ENCODE measurements at regions not wholly inside any gene's neighbourhood (a gene's known extent, or its start where the extent isn't known, plus 50 kb on each side); places are given as distances from the start of the nearest gene placed in this dataset.

GRCh38 chr11:112842151-112842550 lies 119.1 kb upstream of the NCAM1 start:
- no peak overlapping the region for H3K27ac Mint-ChIP-seq
- H3K27me3 Mint-ChIP-seq (ENCODE audit: low read depth), result no peaks in the 10 kb centered on the region
- H3K36me3 Mint-ChIP-seq (ENCODE audit: low read depth), result no peaks in the 10 kb centered on the region
- DNase-seq (ENCODE audit: low spot score), result no peak
- H3K9me3 Mint-ChIP-seq, result no peaks in the 10 kb centered on the region
- H3K4me3 Mint-ChIP-seq, result no peak overlapping the region
- H3K4me1 Mint-ChIP-seq (ENCODE audit: low read depth), result no peaks in the 10 kb centered on the region

- no peaks in the 10 kb centered on the region for H3K36me3 Mint-ChIP-seq (ENCODE audit: low read depth)
Measured at GRCh38 chr11:112844517-112844916, 116.7 kb upstream of the NCAM1 start.

GRCh38 chr11:112847568-112847967 lies 113.7 kb upstream of the NCAM1 start:
- Mint-ChIP-seq H3K36me3 (ENCODE audit: low read depth) (no peaks in the 10 kb centered on the region), H3K4me1 (ENCODE audit: low read depth) (no peaks in the 10 kb centered on the region), H3K4me3 (no peak overlapping the region), H3K27me3 (ENCODE audit: low read depth) (peaks cover 4% of the 10 kb centered on the region), H3K9me3 (no peaks in the 10 kb centered on the region), H3K27ac (no peak overlapping the region)
- no peak for DNase-seq (ENCODE audit: low spot score)

More at GRCh38 chr11:112844517-112844916, 116.7 kb upstream of the NCAM1 start:
- H3K9me3 Mint-ChIP-seq, result no peaks in the 10 kb centered on the region
- DNase-seq (ENCODE audit: low spot score), result no peak
- H3K4me3 Mint-ChIP-seq, result no peak overlapping the region
- no peaks in the 10 kb centered on the region for H3K4me1 Mint-ChIP-seq (ENCODE audit: low read depth)
- no peak overlapping the region for H3K27ac Mint-ChIP-seq
- no peaks in the 10 kb centered on the region for H3K27me3 Mint-ChIP-seq (ENCODE audit: low read depth)

- H3K27me3 Mint-ChIP-seq (ENCODE audit: low read depth), result peaks cover 6% of the 10 kb centered on the region
- no peak overlapping the region for H3K27ac Mint-ChIP-seq
- no peaks in the 10 kb centered on the region for H3K9me3 Mint-ChIP-seq
- no peaks in the 10 kb centered on the region for H3K4me1 Mint-ChIP-seq (ENCODE audit: low read depth)
- H3K4me3 Mint-ChIP-seq, result no peak overlapping the region
- DNase-seq (ENCODE audit: low spot score), result no peak
- H3K36me3 Mint-ChIP-seq (ENCODE audit: low read depth), result no peaks in the 10 kb centered on the region
Measured at GRCh38 chr11:112852143-112852866, 108.9 kb upstream of the NCAM1 start.

GRCh38 chr11:112856133-112856532 lies 105.1 kb upstream of the NCAM1 start:
- Mint-ChIP-seq H3K27me3 (ENCODE audit: low read depth) (peaks cover 6% of the 10 kb centered on the region), H3K9me3 (peaks cover 9% of the 10 kb centered on the region), H3K4me1 (ENCODE audit: low read depth) (no peaks in the 10 kb centered on the region), H3K36me3 (ENCODE audit: low read depth) (no peaks in the 10 kb centered on the region), H3K27ac (no peak overlapping the region), H3K4me3 (no peak overlapping the region)
- no peak for DNase-seq (ENCODE audit: low spot score)

GRCh38 chr11:112856591-112856990 lies 104.6 kb upstream of the NCAM1 start:
- no peak overlapping the region for H3K27ac Mint-ChIP-seq
- H3K36me3 Mint-ChIP-seq (ENCODE audit: low read depth), result no peaks in the 10 kb centered on the region
- H3K4me3 Mint-ChIP-seq, result no peak overlapping the region
- peaks cover 6% of the 10 kb centered on the region for H3K27me3 Mint-ChIP-seq (ENCODE audit: low read depth)
- no peaks in the 10 kb centered on the region for H3K4me1 Mint-ChIP-seq (ENCODE audit: low read depth)
- peaks cover 13% of the 10 kb centered on the region for H3K9me3 Mint-ChIP-seq
- DNase-seq (ENCODE audit: low spot score), result no peak

GRCh38 chr11:112858289-112859023 lies 102.8 kb upstream of the NCAM1 start:
- H3K27ac Mint-ChIP-seq, result no peak overlapping the region
- H3K36me3 Mint-ChIP-seq (ENCODE audit: low read depth), result no peaks in the 10 kb centered on the region
- no peak overlapping the region for H3K4me3 Mint-ChIP-seq
- no peaks in the 10 kb centered on the region for H3K4me1 Mint-ChIP-seq (ENCODE audit: low read depth)
- DNase-seq (ENCODE audit: low spot score), result no peak
- H3K9me3 Mint-ChIP-seq, result peaks cover 20% of the 10 kb centered on the region
- H3K27me3 Mint-ChIP-seq (ENCODE audit: low read depth), result peaks cover 2% of the 10 kb centered on the region

GRCh38 chr11:112859787-112860186 lies 101.4 kb upstream of the NCAM1 start:
- no peak for DNase-seq (ENCODE audit: low spot score)
- no peak overlapping the region for H3K4me3 Mint-ChIP-seq

GRCh38 chr11:112861356-112861755 lies 99.9 kb upstream of the NCAM1 start:
- no peaks in the 10 kb centered on the region for H3K36me3 Mint-ChIP-seq (ENCODE audit: low read depth)

More at GRCh38 chr11:112859787-112860186, 101.4 kb upstream of the NCAM1 start:
- H3K9me3 Mint-ChIP-seq, result peaks cover 20% of the 10 kb centered on the region
- H3K36me3 Mint-ChIP-seq (ENCODE audit: low read depth), result no peaks in the 10 kb centered on the region
- no peak overlapping the region for H3K27ac Mint-ChIP-seq
- H3K27me3 Mint-ChIP-seq (ENCODE audit: low read depth), result peaks cover 2% of the 10 kb centered on the region
- no peaks in the 10 kb centered on the region for H3K4me1 Mint-ChIP-seq (ENCODE audit: low read depth)

GRCh38 chr11:112863305-112863704 lies 97.9 kb upstream of the NCAM1 start:
- H3K36me3 Mint-ChIP-seq (ENCODE audit: low read depth), result no peaks in the 10 kb centered on the region
- H3K4me1 Mint-ChIP-seq (ENCODE audit: low read depth), result no peaks in the 10 kb centered on the region
- no peaks in the 10 kb centered on the region for H3K27me3 Mint-ChIP-seq (ENCODE audit: low read depth)
- peaks cover 20% of the 10 kb centered on the region for H3K9me3 Mint-ChIP-seq
- H3K4me3 Mint-ChIP-seq, result no peak overlapping the region
- no peak for DNase-seq (ENCODE audit: low spot score)
- H3K27ac Mint-ChIP-seq, result no peak overlapping the region

More at GRCh38 chr11:112861356-112861755, 99.9 kb upstream of the NCAM1 start:
- H3K9me3 Mint-ChIP-seq, result peaks cover 20% of the 10 kb centered on the region
- H3K4me3 Mint-ChIP-seq, result no peak overlapping the region
- no peak for DNase-seq (ENCODE audit: low spot score)
- no peaks in the 10 kb centered on the region for H3K27me3 Mint-ChIP-seq (ENCODE audit: low read depth)
- H3K27ac Mint-ChIP-seq, result no peak overlapping the region
- H3K4me1 Mint-ChIP-seq (ENCODE audit: low read depth), result no peaks in the 10 kb centered on the region

- H3K27ac Mint-ChIP-seq, result no peak overlapping the region
- no peaks in the 10 kb centered on the region for H3K36me3 Mint-ChIP-seq (ENCODE audit: low read depth)
- no peak for DNase-seq (ENCODE audit: low spot score)
- no peaks in the 10 kb centered on the region for H3K4me1 Mint-ChIP-seq (ENCODE audit: low read depth)
- H3K4me3 Mint-ChIP-seq, result no peak overlapping the region
- no peaks in the 10 kb centered on the region for H3K27me3 Mint-ChIP-seq (ENCODE audit: low read depth)
- H3K9me3 Mint-ChIP-seq, result peaks cover 16% of the 10 kb centered on the region
Measured at GRCh38 chr11:112864672-112865071, 96.5 kb upstream of the NCAM1 start.

- Mint-ChIP-seq H3K4me3 (no peak overlapping the region), H3K36me3 (ENCODE audit: low read depth) (no peaks in the 10 kb centered on the region), H3K27me3 (ENCODE audit: low read depth) (peaks cover 3% of the 10 kb centered on the region), H3K9me3 (no peaks in the 10 kb centered on the region), H3K27ac (no peak overlapping the region), H3K4me1 (ENCODE audit: low read depth) (no peaks in the 10 kb centered on the region)
- no peak for DNase-seq (ENCODE audit: low spot score)
Measured at GRCh38 chr11:112871909-112872500, 89.2 kb upstream of the NCAM1 start.

GRCh38 chr11:112874980-112875379 lies 86.2 kb upstream of the NCAM1 start:
- H3K4me1 Mint-ChIP-seq (ENCODE audit: low read depth), result peaks cover 3% of the 10 kb centered on the region
- no peak overlapping the region for H3K27ac Mint-ChIP-seq
- no peaks in the 10 kb centered on the region for H3K36me3 Mint-ChIP-seq (ENCODE audit: low read depth)
- no peak overlapping the region for H3K4me3 Mint-ChIP-seq
- DNase-seq (ENCODE audit: low spot score), result no peak
- no peaks in the 10 kb centered on the region for H3K9me3 Mint-ChIP-seq
- H3K27me3 Mint-ChIP-seq (ENCODE audit: low read depth), result peaks cover 3% of the 10 kb centered on the region

GRCh38 chr11:112877581-112877980 lies 83.6 kb upstream of the NCAM1 start:
- no peak overlapping the region for H3K27ac Mint-ChIP-seq
- peaks cover 13% of the 10 kb centered on the region for H3K4me1 Mint-ChIP-seq (ENCODE audit: low read depth)
- H3K36me3 Mint-ChIP-seq (ENCODE audit: low read depth), result no peaks in the 10 kb centered on the region
- DNase-seq (ENCODE audit: low spot score), result no peak
- no peak overlapping the region for H3K4me3 Mint-ChIP-seq
- no peaks in the 10 kb centered on the region for H3K9me3 Mint-ChIP-seq
- H3K27me3 Mint-ChIP-seq (ENCODE audit: low read depth), result peaks cover 3% of the 10 kb centered on the region

Measured in T-helper 2 cell treated with Interferon-gamma antibody and Interleukin-4, amounts not matched to agents 5 μg/mL and 100 μg/mL, for 36 hours (primary cell).